ENCODE measurements at regions not wholly inside any gene's neighbourhood (a gene's known extent, or its start where the extent isn't known, plus 50 kb on each side); places are given as distances from the start of the nearest gene placed in this dataset.

DNA sequence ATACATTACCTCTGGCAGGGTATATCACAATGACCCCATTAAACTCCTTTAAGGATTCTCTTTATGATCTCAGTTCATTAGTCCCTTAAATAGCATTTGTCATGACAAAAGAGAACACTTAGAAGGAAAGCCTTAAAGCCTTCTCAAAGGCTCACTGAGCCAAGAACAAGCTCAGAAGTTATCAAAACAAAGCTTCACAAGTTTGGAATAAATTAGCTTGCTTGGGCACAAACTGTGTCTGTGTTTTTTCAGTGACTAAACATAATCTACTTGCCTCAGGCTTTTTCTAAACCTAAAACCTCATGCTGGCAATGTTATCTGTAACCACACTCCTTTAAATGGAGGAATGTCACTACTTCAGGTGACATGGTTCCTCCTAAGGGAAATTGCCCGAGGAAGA is 1114.9 kb upstream of the C9orf72 start:
- TF ChIP-seq, protein P1, sequence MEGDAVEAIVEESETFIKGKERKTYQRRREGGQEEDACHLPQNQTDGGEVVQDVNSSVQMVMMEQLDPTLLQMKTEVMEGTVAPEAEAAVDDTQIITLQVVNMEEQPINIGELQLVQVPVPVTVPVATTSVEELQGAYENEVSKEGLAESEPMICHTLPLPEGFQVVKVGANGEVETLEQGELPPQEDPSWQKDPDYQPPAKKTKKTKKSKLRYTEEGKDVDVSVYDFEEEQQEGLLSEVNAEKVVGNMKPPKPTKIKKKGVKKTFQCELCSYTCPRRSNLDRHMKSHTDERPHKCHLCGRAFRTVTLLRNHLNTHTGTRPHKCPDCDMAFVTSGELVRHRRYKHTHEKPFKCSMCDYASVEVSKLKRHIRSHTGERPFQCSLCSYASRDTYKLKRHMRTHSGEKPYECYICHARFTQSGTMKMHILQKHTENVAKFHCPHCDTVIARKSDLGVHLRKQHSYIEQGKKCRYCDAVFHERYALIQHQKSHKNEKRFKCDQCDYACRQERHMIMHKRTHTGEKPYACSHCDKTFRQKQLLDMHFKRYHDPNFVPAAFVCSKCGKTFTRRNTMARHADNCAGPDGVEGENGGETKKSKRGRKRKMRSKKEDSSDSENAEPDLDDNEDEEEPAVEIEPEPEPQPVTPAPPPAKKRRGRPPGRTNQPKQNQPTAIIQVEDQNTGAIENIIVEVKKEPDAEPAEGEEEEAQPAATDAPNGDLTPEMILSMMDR (IDR thresholded peaks at IDR 0.05): no peak
- no peak for TF ChIP-seq POLR2A (IDR thresholded peaks at IDR 0.05)

Data from testis (tissue), 2 donors.